HepG2 (cell line): ENCODE measurements at regions not wholly inside any gene's neighbourhood (a gene's known extent, or its start where the extent isn't known, plus 50 kb on each side); places are given as distances from the start of the nearest gene placed in this dataset.

Experiments
- ATAC-seq: fragments of 200-7000 bp; cut with Tn5 transposase; 3 replicates; pipeline ENCODE4 v1.9.1; 2020; ENCODE audit warnings: mild to moderate bottlenecking, moderate library complexity
- BruUV-seq: library from RNA; stranded (reverse); fragments of 400-500 nt; replicated peaks from 2 replicates; lab custom pipeline; 2021; lab: Mats Ljungman, UMichigan
- CTCF ChIA-PET: fragments of 300-600 bp; formaldehyde crosslinking; extraction: SDS; loops from one replicate; lab custom pipeline; 2021; ENCODE audit warnings: low total read pairs, inconsistent platforms, low intra/inter-chr PET ratio; lab: Yijun Ruan, JAX
- POLR2A ChIA-PET: fragments of 350-600 bp; sonication (Branson Sonifier 250); formaldehyde crosslinking; loops from one replicate; lab custom pipeline; 2020; ENCODE audit warnings: antibody characterized with exemption, inconsistent platforms; lab: Yijun Ruan, JAX
- DNase-seq: peaks from one replicate; pipeline ENCODE4 v3.0.0-alpha.2; 2015; ENCODE audit warnings: low spot score
- FAIRE-seq: peaks from 3 replicates; lab custom pipeline; 2011; peaks lifted over from hg19 to GRCh38; lab: Jason Lieb, UNC
- H2AFZ ChIP-seq: one replicate; pipeline ENCODE4 v1.6.1; 2011; ENCODE audit warnings: low read length, inconsistent platforms
- H3K27ac ChIP-seq: fragments of 300-600 bp; 3 replicates; pipeline ENCODE4 v1.8.0; 2011; ENCODE audit warnings: mixed run types, mild to moderate bottlenecking, mixed read lengths, low read length, inconsistent platforms; ENCODE audit not compliant: insufficient read depth; ENCODE audit errors: extremely low read length
- H3K27me3 ChIP-seq, 2 experiments: fragments of 200-600 bp in 1 of 2; 2 replicates in 1 of 2; 3 replicates in 1 of 2; pipeline versions ENCODE4 v1.6.0 to v1.8.0; 2011; ENCODE audit warnings: low read length in 2 of 2, mild to moderate bottlenecking in 2 of 2, moderate library complexity in 2 of 2, inconsistent platforms in 1 of 2; ENCODE audit not compliant: insufficient read depth in 2 of 2, control insufficient read depth in 1 of 2
- H3K36me3 ChIP-seq, 2 experiments: fragments of 200-600 bp in 1 of 2; replicated peaks in 1 of 2; 2 replicates in 1 of 2; 3 replicates in 1 of 2; pipeline versions ENCODE4 v1.5.1 to v1.8.0; 2011; ENCODE audit warnings: low read length in 2 of 2, inconsistent platforms in 1 of 2; ENCODE audit not compliant: insufficient read depth in 2 of 2, control insufficient read depth in 1 of 2
- H3K4me1 ChIP-seq: 2 replicates; pipeline ENCODE4 v1.5.1; 2012; ENCODE audit warnings: low read length, inconsistent platforms; ENCODE audit not compliant: insufficient read depth
- H3K4me2 ChIP-seq: 2 replicates; pipeline ENCODE4 v1.6.0; 2011; ENCODE audit warnings: low read depth, low read length, inconsistent platforms
- H3K4me3 ChIP-seq, 3 experiments: fragments of 200-600 bp in 1 of 3; sonication (generic), shearing (Covaris generic) in 1 of 3; replicated peaks in 1 of 3; 2 replicates each; pipeline ENCODE4 v1.5.1; 2011 to 2016; ENCODE audit warnings: low read length in 3 of 3, inconsistent platforms in 2 of 3, low read depth in 2 of 3, mild to moderate bottlenecking in 2 of 3, control low read depth in 1 of 3, mixed read lengths in 1 of 3; ENCODE audit not compliant: insufficient read depth in 1 of 3
- H3K79me2 ChIP-seq: one replicate; pipeline ENCODE4 v1.6.1; 2011; ENCODE audit warnings: low read length, inconsistent platforms; ENCODE audit not compliant: insufficient read depth
- H3K9ac ChIP-seq: 2 replicates; pipeline ENCODE4 v1.6.0; 2011; ENCODE audit warnings: mild to moderate bottlenecking, low read depth, low read length, inconsistent platforms; ENCODE audit not compliant: insufficient read depth
- H3K9me3 ChIP-seq: 2 replicates; pipeline ENCODE4 v1.5.1; 2012; ENCODE audit warnings: mild to moderate bottlenecking, low read length
- H4K20me1 ChIP-seq: 2 replicates; pipeline ENCODE4 v1.6.0; 2011; ENCODE audit warnings: inconsistent platforms, mild to moderate bottlenecking, low read length, moderate library complexity; ENCODE audit not compliant: insufficient read depth
- EEA1 ChIP-seq: sonication (generic); formaldehyde crosslinking; IDR thresholded peaks from 2 replicates; pipeline ENCODE4 v1.5.1; 2020; ENCODE audit warnings: mild to moderate bottlenecking, missing genetic modification reagents, borderline replicate concordance
- MAFF ChIP-seq: IDR thresholded peaks from 2 replicates; pipeline ENCODE4 v1.6.1; 2011; ENCODE audit warnings: low read depth, low read length, improper control_type of control experiment
- MAZ ChIP-seq, 2 experiments: sonication (generic) in 1 of 2; formaldehyde crosslinking in 1 of 2; IDR thresholded peaks; 2 replicates each; pipeline versions ENCODE4 v1.5.0 to v1.6.1; 2012 to 2020; ENCODE audit warnings: low read depth in 2 of 2, mild to moderate bottlenecking in 2 of 2, borderline replicate concordance in 1 of 2, improper control_type of control experiment in 1 of 2, low read length in 1 of 2, missing genetic modification reagents in 1 of 2, moderate library complexity in 1 of 2
- MED13 ChIP-seq: sonication (generic); formaldehyde crosslinking; IDR thresholded peaks from 2 replicates; pipeline ENCODE4 v1.5.0; 2020; ENCODE audit warnings: missing genetic modification reagents
- NPAS2 ChIP-seq: sonication (generic); formaldehyde crosslinking; IDR thresholded peaks from 2 replicates; pipeline ENCODE4 v1.8.0; 2022; ENCODE audit warnings: mild to moderate bottlenecking, missing genetic modification reagents, borderline replicate concordance
- ONECUT2 ChIP-seq: sonication (generic); formaldehyde crosslinking; IDR thresholded peaks from 2 replicates; pipeline ENCODE4 v1.4.0; 2020; ENCODE audit warnings: missing genetic modification reagents
- RBFOX2 ChIP-seq: fragments of 200-400 bp; formaldehyde crosslinking; IDR thresholded peaks from 2 replicates; pipeline ENCODE4 v1.6.1; 2017; ENCODE audit warnings: low read depth, mild to moderate bottlenecking, low read length
- SNRNP70 ChIP-seq: fragments of 200-400 bp; formaldehyde crosslinking; IDR thresholded peaks from 2 replicates; pipeline ENCODE4 v1.6.1; 2017; ENCODE audit warnings: mild to moderate bottlenecking, low read depth, low read length, moderate library complexity
- SRSF4 ChIP-seq: fragments of 200-400 bp; formaldehyde crosslinking; IDR thresholded peaks from one replicate; pipeline ENCODE4 v1.6.1; 2018; ENCODE audit warnings: mild to moderate bottlenecking, low read depth, low read length, moderate library complexity; ENCODE audit not compliant: poor library complexity, severe bottlenecking
- TAF1 ChIP-seq: sonication (generic); formaldehyde crosslinking; IDR thresholded peaks from 2 replicates; pipeline ENCODE4 v1.4.0; 2020; ENCODE audit warnings: missing genetic modification reagents
- TARDBP ChIP-seq: sonication (generic); formaldehyde crosslinking; IDR thresholded peaks from 2 replicates; pipeline ENCODE4 v1.8.0; 2022; ENCODE audit warnings: mild to moderate bottlenecking, missing genetic modification reagents
- TOE1 ChIP-seq: sonication (generic); formaldehyde crosslinking; IDR thresholded peaks from 2 replicates; pipeline ENCODE4 v1.4.0; 2020; ENCODE audit warnings: mild to moderate bottlenecking, missing genetic modification reagents
- TP53 ChIP-seq: sonication (generic); formaldehyde crosslinking; conservative IDR thresholded peaks from 2 replicates; pipeline ENCODE4 v1.4.0; 2020; ENCODE audit warnings: missing genetic modification reagents
- ZFAT ChIP-seq: sonication (generic); formaldehyde crosslinking; conservative IDR thresholded peaks from 2 replicates; pipeline ENCODE4 v1.8.1; 2023; ENCODE audit warnings: missing genetic modification reagents, inconsistent platforms
- ZKSCAN5 ChIP-seq: sonication (generic); formaldehyde crosslinking; IDR thresholded peaks from 2 replicates; pipeline ENCODE4 v1.5.1; 2020; ENCODE audit warnings: mild to moderate bottlenecking, missing genetic modification reagents
- ZNF12 ChIP-seq: sonication (generic); formaldehyde crosslinking; IDR thresholded peaks from 2 replicates; pipeline ENCODE4 v1.5.0; 2020; ENCODE audit warnings: missing genetic modification reagents
- ZNF660 ChIP-seq: sonication (generic); formaldehyde crosslinking; IDR thresholded peaks from 2 replicates; pipeline ENCODE4 v1.5.1; 2020; ENCODE audit warnings: mild to moderate bottlenecking, low read depth, missing genetic modification reagents, borderline replicate concordance
- ZSCAN21 ChIP-seq: sonication (generic); formaldehyde crosslinking; IDR thresholded peaks from 2 replicates; pipeline ENCODE4 v1.8.0; 2022; ENCODE audit warnings: mild to moderate bottlenecking, missing genetic modification reagents, moderate library complexity, borderline replicate concordance
- WGBS: methylation state at CpG from one replicate; pipeline ENCODE4 v1.1.6; 2017; ENCODE audit warnings: low lambda C conversion rate; 5-methylcytosine and 5-hydroxymethylcytosine counted together
- in situ Hi-C: cut with HindIII; loops from 2 replicates; pipeline ENCODE4 v1.10.0; 2017; ENCODE audit warnings: low pct_unique_long_range_greater_than_20kb; ENCODE audit not compliant: extremely low pct_ligation_motif_present
- intact Hi-C: fragments of 100-400 bp; cut with micrococcal nuclease; formaldehyde crosslinking; loops from one replicate; pipeline ENCODE4 v1.10.0; 2022; ENCODE audit not compliant: unreplicated experiment
- TF ChIP-seq, protein P1 (sequence below): IDR thresholded peaks from 2 replicates; pipeline ENCODE4 v1.6.1; 2016; ENCODE audit warnings: missing compliant biosample characterization, missing genetic modification reagents, borderline replicate concordance
- TF ChIP-seq, protein P2 (sequence below): sonication (generic); formaldehyde crosslinking; IDR thresholded peaks from 2 replicates; pipeline ENCODE4 v1.5.0; 2020; ENCODE audit warnings: missing genetic modification reagents

DNA sequence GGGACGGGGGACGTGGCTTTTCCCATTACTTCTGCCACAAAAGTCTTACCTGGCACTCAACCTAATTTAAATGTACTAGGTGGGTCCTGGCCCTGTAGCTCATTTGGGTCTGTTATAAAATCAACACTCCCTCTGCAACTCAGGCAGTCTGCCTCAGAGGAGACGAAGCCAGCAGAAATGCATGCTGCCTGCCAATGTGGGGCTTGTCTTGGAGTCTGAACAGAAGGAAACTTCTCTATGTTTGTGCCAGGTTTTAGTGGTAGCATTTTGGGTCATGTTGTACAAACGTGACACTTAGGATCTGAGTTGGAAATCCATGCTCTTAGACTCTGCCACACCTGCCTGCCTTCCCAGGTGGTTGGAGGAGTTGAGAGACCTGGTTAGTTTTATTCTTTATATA lies 292.5 kb upstream of the FAM98A start:
- no TSS peak for BruUV-seq
- intact Hi-C loops: no loop called here
- H3K27me3 ChIP-seq: no peaks in the 10 kb centered on the region
- H3K9ac ChIP-seq: no peak overlapping the region
- FAIRE-seq: no peak
- no peaks in the 10 kb centered on the region for H3K36me3 ChIP-seq
- in situ Hi-C loops: no loop called here
- no peak for ATAC-seq
- H3K79me2 ChIP-seq: no peaks in the 10 kb centered on the region
- H3K4me2 ChIP-seq: no peak overlapping the region
- no peaks in the 10 kb centered on the region for H3K9me3 ChIP-seq
- TF ChIP-seq SRSF4: no peak
- TF ChIP-seq TARDBP (CRISPR knock-in tag): no peak
- TF ChIP-seq ZFAT: no peak
- no peak for TF ChIP-seq RBFOX2
- TF ChIP-seq EEA1: no peak
- TF ChIP-seq, protein P1, sequence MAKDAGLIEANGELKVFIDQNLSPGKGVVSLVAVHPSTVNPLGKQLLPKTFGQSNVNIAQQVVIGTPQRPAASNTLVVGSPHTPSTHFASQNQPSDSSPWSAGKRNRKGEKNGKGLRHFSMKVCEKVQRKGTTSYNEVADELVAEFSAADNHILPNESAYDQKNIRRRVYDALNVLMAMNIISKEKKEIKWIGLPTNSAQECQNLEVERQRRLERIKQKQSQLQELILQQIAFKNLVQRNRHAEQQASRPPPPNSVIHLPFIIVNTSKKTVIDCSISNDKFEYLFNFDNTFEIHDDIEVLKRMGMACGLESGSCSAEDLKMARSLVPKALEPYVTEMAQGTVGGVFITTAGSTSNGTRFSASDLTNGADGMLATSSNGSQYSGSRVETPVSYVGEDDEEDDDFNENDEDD (CRISPR knock-in tag): no peak
- TF ChIP-seq SNRNP70: no peak
- no peak for TF ChIP-seq ZSCAN21 (CRISPR knock-in tag)
- H4K20me1 ChIP-seq: no peaks in the 10 kb centered on the region
- CTCF ChIA-PET: no interaction called here
- H3K4me3 ChIP-seq: no peak overlapping the region
- POLR2A ChIA-PET: no interaction called here
- 0% methylated on average over 4 of the region's 4 CpGs for WGBS
- DNase-seq: no peak
- no peak overlapping the region for H2AFZ ChIP-seq
- no peak overlapping the region for H3K27ac ChIP-seq
- no peaks in the 10 kb centered on the region for H3K4me1 ChIP-seq

GRCh38 chr2:33890686-33891085 lies 291.6 kb upstream of the FAM98A start:
- no peak for FAIRE-seq
- CTCF ChIA-PET: no interaction called here
- 58% methylated on average over 6 of the region's 6 CpGs for whole genome bisulfite sequencing
- DNase-seq: no peak
- Histone ChIP-seq H3K36me3 (no peaks in the 10 kb centered on the region), H3K4me2 (no peak overlapping the region), H4K20me1 (no peaks in the 10 kb centered on the region), H3K9me3 (no peaks in the 10 kb centered on the region), H3K4me3 (no peak overlapping the region), H2AFZ (no peak overlapping the region), H3K4me1 (no peaks in the 10 kb centered on the region), H3K9ac (no peak overlapping the region), H3K79me2 (no peaks in the 10 kb centered on the region), H3K27me3 (no peaks in the 10 kb centered on the region), H3K27ac (no peak overlapping the region)
- intact Hi-C loops (no loop called here), in situ Hi-C loops (no loop called here)
- no TSS peak for BruUV-seq
- ATAC-seq: no peak
- POLR2A ChIA-PET: no interaction called here
- no peak for TF ChIP-seq ZNF660 (CRISPR knock-in tag)
- no peak for TF ChIP-seq ZKSCAN5
- no peak for TF ChIP-seq NPAS2
- TF ChIP-seq MED13 (CRISPR knock-in tag): no peak
- TF ChIP-seq, protein P2, sequence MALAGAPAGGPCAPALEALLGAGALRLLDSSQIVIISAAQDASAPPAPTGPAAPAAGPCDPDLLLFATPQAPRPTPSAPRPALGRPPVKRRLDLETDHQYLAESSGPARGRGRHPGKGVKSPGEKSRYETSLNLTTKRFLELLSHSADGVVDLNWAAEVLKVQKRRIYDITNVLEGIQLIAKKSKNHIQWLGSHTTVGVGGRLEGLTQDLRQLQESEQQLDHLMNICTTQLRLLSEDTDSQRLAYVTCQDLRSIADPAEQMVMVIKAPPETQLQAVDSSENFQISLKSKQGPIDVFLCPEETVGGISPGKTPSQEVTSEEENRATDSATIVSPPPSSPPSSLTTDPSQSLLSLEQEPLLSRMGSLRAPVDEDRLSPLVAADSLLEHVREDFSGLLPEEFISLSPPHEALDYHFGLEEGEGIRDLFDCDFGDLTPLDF (CRISPR knock-in tag): no peak
- TF ChIP-seq TP53 (CRISPR knock-in tag): no peak
- no peak for TF ChIP-seq MAZ (IDR thresholded peaks at IDR 0.05; ENCODE audit: borderline replicate concordance, low read depth, low read length)
- no peak for TF ChIP-seq MAZ (CRISPR knock-in tag; IDR thresholded peaks at IDR 0.05; ENCODE audit: low read depth)
- TF ChIP-seq TOE1 (CRISPR knock-in tag): no peak
- TF ChIP-seq MAFF: peak; percentile 88
- TF ChIP-seq ONECUT2 (CRISPR knock-in tag): no peak
- no peak for TF ChIP-seq ZNF12 (CRISPR knock-in tag)
- no peak for TF ChIP-seq TAF1 (CRISPR knock-in tag)
